Esophagus mucosa (tissue), 1 donor: ENCODE measurements at regions not wholly inside any gene's neighbourhood (a gene's known extent, or its start where the extent isn't known, plus 50 kb on each side); places are given as distances from the start of the nearest gene placed in this dataset.

ENCODE experiments used
- ATAC-seq: fragments of 200-7000 bp; cut with Tn5 transposase; one replicate; pipeline ENCODE4 v1.9.1; 2020
- donor health status: DM: yes; HTN: yes; CAD: no.

DNA sequence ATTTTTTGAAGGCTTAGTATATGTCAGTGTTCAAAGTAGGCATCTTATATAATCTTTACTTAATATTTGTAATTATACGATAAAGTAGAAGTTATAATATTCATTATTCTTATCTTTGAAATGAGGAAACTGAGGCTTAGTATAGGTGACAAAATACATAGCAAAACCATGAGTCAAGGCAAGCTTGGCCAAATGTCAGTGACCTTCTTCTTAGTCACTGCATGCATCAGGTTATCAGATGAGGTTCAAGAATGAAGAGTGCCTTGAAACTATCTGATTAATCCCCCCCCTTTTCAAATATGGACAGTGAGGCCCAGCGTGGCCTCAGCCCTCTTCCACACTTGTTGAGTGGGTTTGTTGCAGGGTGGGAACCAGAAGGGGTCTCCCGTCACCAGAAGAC is 59.3 kb downstream of the PMAIP1 start:
- no peak for ATAC-seq

GRCh38 chr18:59957957-59958356 is 58.2 kb downstream of the PMAIP1 start:
- ATAC-seq, result no peak

- ATAC-seq, result peak; percentile 40
Observed at GRCh38 chr18:59954755-59955156, 55.0 kb downstream of the PMAIP1 start.

- ATAC-seq, result peak; percentile 63
Observed at GRCh38 chr18:59954241-59954640, 54.4 kb downstream of the PMAIP1 start.
